H1 (cell line): ENCODE measurements at regions not wholly inside any gene's neighbourhood (a gene's known extent, or its start where the extent isn't known, plus 50 kb on each side); places are given as distances from the start of the nearest gene placed in this dataset.

Source experiments
- CTCF ChIA-PET: fragments of 300-600 bp; sonication (Branson Sonifier 250); formaldehyde crosslinking; loops from one replicate; lab custom pipeline; 2021; ENCODE audit not compliant: partially characterized antibody; lab: Charles Lee
- POLR2A ChIA-PET: fragments of 300-600 bp; sonication (Branson Sonifier 250); formaldehyde crosslinking; loops from one replicate; lab custom pipeline; 2021; ENCODE audit warnings: inconsistent platforms; ENCODE audit not compliant: partially characterized antibody; lab: Charles Lee
- DNase-seq, 2 experiments: peaks; one replicate each; pipeline versions ENCODE4 v3.0.0 to v3.0.0-alpha.2; 2010 to 2022; ENCODE audit warnings: low spot score in 2 of 2, low read depth in 1 of 2, mixed read lengths in 1 of 2
- FAIRE-seq: peaks from 2 replicates; lab custom pipeline; 2011; peaks lifted over from hg19 to GRCh38; lab: Jason Lieb, UNC
- H2AFZ ChIP-seq: 2 replicates; pipeline ENCODE4 v1.8.1; 2012; ENCODE audit warnings: low read length, inconsistent platforms
- H2AK5ac ChIP-seq: 2 replicates; pipeline ENCODE4 v1.6.1; 2013; ENCODE audit warnings: low read depth, low read length
- H2BK120ac ChIP-seq: replicated peaks from 2 replicates; pipeline ENCODE3; 2013; ENCODE audit warnings: low read depth, low read length, inconsistent platforms
- H2BK12ac ChIP-seq: 2 replicates; pipeline ENCODE4 v1.6.1; 2013; ENCODE audit warnings: low read depth, low read length
- H2BK15ac ChIP-seq: 2 replicates; pipeline ENCODE4 v1.6.1; 2013; ENCODE audit warnings: low read length
- H2BK20ac ChIP-seq: 2 replicates; pipeline ENCODE4 v1.6.1; 2013; ENCODE audit warnings: low read length
- H2BK5ac ChIP-seq: 2 replicates; pipeline ENCODE4 v1.6.1; 2013; ENCODE audit warnings: low read depth, low read length
- H3K14ac ChIP-seq: 2 replicates; pipeline ENCODE4 v1.6.1; 2013; ENCODE audit warnings: inconsistent platforms; ENCODE audit not compliant: insufficient read length
- H3K18ac ChIP-seq: 2 replicates; pipeline ENCODE4 v1.6.1; 2013; ENCODE audit warnings: low read length; ENCODE audit errors: extremely low read depth
- H3K23ac ChIP-seq: 2 replicates; pipeline ENCODE4 v1.6.1; 2013; ENCODE audit warnings: inconsistent platforms; ENCODE audit not compliant: insufficient read length
- H3K23me2 ChIP-seq: 2 replicates; pipeline ENCODE4 v1.6.1; 2013; ENCODE audit warnings: low read depth, low read length
- H3K27ac ChIP-seq: 2 replicates; pipeline ENCODE4 v1.6.1; 2011; ENCODE audit warnings: low read depth, low read length, inconsistent platforms
- H3K27me3 ChIP-seq, 4 experiments: replicated peaks in 1 of 4; 1 replicate in 1 of 4; 2 replicates in 3 of 4; pipeline versions ENCODE4 v1.6.1 to v1.8.1; 2011 to 2013; ENCODE audit warnings: low read length in 3 of 4, mild to moderate bottlenecking in 3 of 4, inconsistent platforms in 2 of 4, mixed read lengths in 2 of 4, moderate library complexity in 1 of 4; ENCODE audit not compliant: control insufficient read depth in 3 of 4, insufficient read depth in 3 of 4; ENCODE audit errors: extremely low read depth in 1 of 4
- H3K36me3 ChIP-seq, 4 experiments: 2 replicates each; pipeline versions ENCODE4 v1.6.1 to v1.8.1; 2011 to 2013; ENCODE audit warnings: mild to moderate bottlenecking in 4 of 4, low read length in 3 of 4, moderate library complexity in 2 of 4, control low read depth in 1 of 4, inconsistent platforms in 1 of 4; ENCODE audit not compliant: insufficient read depth in 4 of 4, control insufficient read depth in 2 of 4
- H3K4ac ChIP-seq: replicated peaks from 2 replicates; pipeline ENCODE3; 2013; ENCODE audit warnings: low read length, low read depth, mixed read lengths, inconsistent platforms; ENCODE audit not compliant: insufficient read length
- H3K4me1 ChIP-seq, 4 experiments: replicated peaks in 1 of 4; 1 replicate in 1 of 4; 2 replicates in 3 of 4; pipeline versions ENCODE4 v1.6.1 to v1.8.1; 2011 to 2013; ENCODE audit warnings: low read length in 3 of 4, inconsistent platforms in 2 of 4, mixed read lengths in 1 of 4; ENCODE audit not compliant: insufficient read depth in 4 of 4, control insufficient read depth in 3 of 4
- H3K4me2 ChIP-seq, 2 experiments: 2 replicates each; pipeline versions ENCODE4 v1.6.1 to v1.8.1; 2011 to 2013; ENCODE audit warnings: low read depth in 2 of 2, low read length in 2 of 2, control low read depth in 1 of 2, inconsistent platforms in 1 of 2, mild to moderate bottlenecking in 1 of 2; ENCODE audit not compliant: insufficient read depth in 1 of 2
- H3K4me3 ChIP-seq, 4 experiments: fragments of 200-600, 300-600 bp in 1 of 4; sonication (generic), shearing (Covaris generic), sonication (Bioruptor Twin) in 1 of 4; 2 replicates each; pipeline versions ENCODE4 v1.5.1 to v1.8.1; 2011 to 2016; ENCODE audit warnings: low read length in 4 of 4, low read depth in 3 of 4, control low read depth in 2 of 4, inconsistent platforms in 2 of 4, mild to moderate bottlenecking in 2 of 4, mixed read lengths in 1 of 4, moderate library complexity in 1 of 4; ENCODE audit not compliant: insufficient read depth in 2 of 4; ENCODE audit errors: extremely low read depth in 1 of 4
- H3K56ac ChIP-seq: replicated peaks from 2 replicates; pipeline ENCODE3; 2013; ENCODE audit warnings: low read depth, mild to moderate bottlenecking, mixed read lengths, low read length, inconsistent platforms; ENCODE audit not compliant: insufficient read length
- H3K79me1 ChIP-seq: 2 replicates; pipeline ENCODE4 v1.6.1; 2013; ENCODE audit warnings: low read depth, low read length, control low read depth
- H3K79me2 ChIP-seq, 2 experiments: 2 replicates each; pipeline versions ENCODE4 v1.6.1 to v1.8.1; 2012 to 2013; ENCODE audit warnings: low read length in 2 of 2, mild to moderate bottlenecking in 2 of 2, inconsistent platforms in 1 of 2; ENCODE audit not compliant: insufficient read depth in 2 of 2, control insufficient read depth in 1 of 2
- H3K9ac ChIP-seq, 4 experiments: replicated peaks in 1 of 4; 1 replicate in 1 of 4; 2 replicates in 3 of 4; pipeline versions ENCODE4 v1.6.1 to v1.8.1; 2011 to 2013; ENCODE audit warnings: low read depth in 3 of 4, low read length in 3 of 4, control low read depth in 2 of 4, mild to moderate bottlenecking in 2 of 4, moderate library complexity in 2 of 4, inconsistent platforms in 1 of 4; ENCODE audit errors: extremely low read depth in 1 of 4
- H3K9me3 ChIP-seq, 2 experiments: 2 replicates each; pipeline versions ENCODE4 v1.6.1 to v1.8.1; 2012 to 2013; ENCODE audit warnings: mild to moderate bottlenecking in 2 of 2, moderate library complexity in 2 of 2, control low read depth in 1 of 2, inconsistent platforms in 1 of 2, low read depth in 1 of 2, low read length in 1 of 2, mixed read lengths in 1 of 2; ENCODE audit not compliant: insufficient read depth in 2 of 2
- H4K20me1 ChIP-seq, 2 experiments: replicated peaks in 1 of 2; 2 replicates each; pipeline versions ENCODE3 to v1.8.1; 2011 to 2013; ENCODE audit warnings: inconsistent platforms in 2 of 2, low read length in 2 of 2, mild to moderate bottlenecking in 1 of 2; ENCODE audit not compliant: insufficient read depth in 2 of 2, control insufficient read depth in 1 of 2
- H4K5ac ChIP-seq: 2 replicates; pipeline ENCODE4 v1.6.1; 2013; ENCODE audit warnings: low read length, low read depth, mixed read lengths, inconsistent platforms; ENCODE audit not compliant: insufficient read length
- H4K8ac ChIP-seq: 2 replicates; pipeline ENCODE4 v1.8.0; 2013; ENCODE audit warnings: mild to moderate bottlenecking, moderate library complexity, low read length, inconsistent platforms; ENCODE audit not compliant: insufficient read depth; ENCODE audit errors: extremely low read depth
- H4K91ac ChIP-seq: replicated peaks from 2 replicates; pipeline ENCODE3; 2013; ENCODE audit warnings: low read length, mixed read lengths, inconsistent platforms; ENCODE audit not compliant: insufficient read length
- CBX5 ChIP-seq: fragments of 300-800, 300-1000 bp; sonication (generic); IDR thresholded peaks from 2 replicates; pipeline ENCODE4 v1.7.1; 2016; ENCODE audit warnings: antibody characterized with exemption, low read length, low read depth
- NANOG ChIP-seq: IDR thresholded peaks from 2 replicates; pipeline ENCODE4 v1.6.1; 2011; ENCODE audit warnings: low read length, low read depth, mild to moderate bottlenecking, inconsistent platforms; ENCODE audit not compliant: insufficient read depth, poor library complexity, severe bottlenecking
- WGBS, 2 experiments: shearing (Covaris generic) in 1 of 2; methylation state at CpG; one replicate each; pipeline versions ENCODE4 v1.1.6 to v1.1.7; 2013 to 2015; ENCODE audit warnings: low lambda C conversion rate in 2 of 2, mixed read lengths in 2 of 2, inconsistent platforms in 1 of 2, low coverage in 1 of 2, missing lambda C conversion rate in 1 of 2; ENCODE audit not compliant: insufficient replicate concordance in 2 of 2, insufficient coverage in 1 of 2, insufficient read length in 1 of 2; ENCODE audit errors: extremely low coverage in 1 of 2, missing lambda C conversion rate in 1 of 2; 5-methylcytosine and 5-hydroxymethylcytosine counted together
- TF ChIP-seq, protein P1 (sequence below), 3 experiments: IDR thresholded peaks; 1 replicate in 2 of 3; 2 replicates in 1 of 3; pipeline versions ENCODE4 v1.5.1 to v1.6.1; 2011; ENCODE audit warnings: low read length in 3 of 3, mild to moderate bottlenecking in 3 of 3, inconsistent platforms in 2 of 3, low read depth in 1 of 3, moderate library complexity in 1 of 3; ENCODE audit not compliant: insufficient read depth in 1 of 3; ENCODE audit errors: control extremely low read depth in 1 of 3

DNA sequence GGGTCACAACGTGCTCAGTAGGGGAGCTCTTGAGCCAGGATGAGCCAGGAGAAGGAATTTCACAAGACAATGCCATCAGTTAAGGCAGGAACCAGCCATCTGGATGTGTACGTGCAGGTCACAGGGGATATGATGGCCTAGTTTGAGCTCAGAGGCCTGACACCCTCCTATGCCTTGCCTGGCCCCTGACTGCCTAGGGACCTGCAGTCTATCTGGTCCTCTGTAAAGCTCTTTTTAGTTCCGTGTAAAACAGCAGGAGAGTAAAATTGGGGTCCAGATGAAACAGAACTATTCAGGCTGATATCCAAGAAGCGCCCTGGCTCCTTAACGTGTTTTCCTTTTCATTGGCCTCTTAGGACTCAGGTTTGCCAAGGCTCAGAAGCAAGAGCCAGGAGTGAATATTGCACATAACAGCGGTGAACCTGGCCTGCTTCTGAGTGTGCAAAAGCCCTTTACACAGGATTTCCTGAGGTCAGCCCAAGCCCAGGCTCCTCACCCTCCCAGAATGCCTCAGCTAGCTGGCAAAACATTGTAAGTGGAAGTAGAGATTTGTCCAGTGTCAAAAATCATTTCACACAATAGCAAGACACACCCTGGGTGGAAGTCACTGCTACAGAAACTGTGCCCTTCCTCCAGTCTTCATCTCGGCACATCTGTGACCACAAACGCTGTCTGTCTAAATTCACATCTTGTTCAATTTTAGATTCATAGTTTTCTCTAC lies 777.2 kb downstream of the UQCRFS1 start:
- H2AFZ ChIP-seq, result no peak overlapping the region
- 92% methylated on average over 8 of the region's 8 CpGs; no CpG with 5 or more reads in 1 of the 2 experiments for WGBS, 2 experiments
- H3K27ac ChIP-seq, result no peak overlapping the region
- H3K36me3 ChIP-seq, result peaks cover 0 to 4% (median 0%) of the 10 kb centered on the region in 4 experiments; a peak in 1 of 8 replicates
- H3K18ac ChIP-seq, result no peak overlapping the region
- ChIA-PET POLR2A (no interaction called here), CTCF (interaction anchor here (0.7 to 1.0 kb wide), 2 partner anchors 9 to 73 kb away, joined by 3 read pairs; no protein-coding TSS in a partner anchor)
- no peaks in the 10 kb centered on the region for H4K20me1 ChIP-seq
- no peak overlapping the region for H2BK20ac ChIP-seq
- no peak overlapping the region for H2BK15ac ChIP-seq
- no peaks in the 10 kb centered on the region for H3K79me1 ChIP-seq
- no peak overlapping the region for H3K56ac ChIP-seq
- H3K4ac ChIP-seq, result no peak overlapping the region
- H3K4me1 ChIP-seq, result peaks cover 0 to 9% (median 2%) of the 10 kb centered on the region in 4 experiments; a peak in 3 of 7 replicates
- no peak overlapping the region for H3K23ac ChIP-seq
- H4K8ac ChIP-seq, result no peak overlapping the region
- no peak overlapping the region for H2BK5ac ChIP-seq
- DNase-seq (no peak), FAIRE-seq (no peak)
- H3K4me3 ChIP-seq, result no peak overlapping the region
- no peak overlapping the region for H2AK5ac ChIP-seq
- no peak overlapping the region for H3K9ac ChIP-seq
- H2BK120ac ChIP-seq, result no peak overlapping the region
- peaks cover 16 to 20% of the 10 kb centered on the region in 2 experiments for H3K9me3 ChIP-seq
- H3K27me3 ChIP-seq, result no peaks in the 10 kb centered on the region
- H3K23me2 ChIP-seq, result no peaks in the 10 kb centered on the region
- no peaks in the 10 kb centered on the region for H3K79me2 ChIP-seq
- no peak overlapping the region for H3K4me2 ChIP-seq
- H4K91ac ChIP-seq, result no peak overlapping the region
- H2BK12ac ChIP-seq, result no peak overlapping the region
- H3K14ac ChIP-seq, result no peak overlapping the region
- no peak overlapping the region for H4K5ac ChIP-seq
- TF ChIP-seq, protein P1, sequence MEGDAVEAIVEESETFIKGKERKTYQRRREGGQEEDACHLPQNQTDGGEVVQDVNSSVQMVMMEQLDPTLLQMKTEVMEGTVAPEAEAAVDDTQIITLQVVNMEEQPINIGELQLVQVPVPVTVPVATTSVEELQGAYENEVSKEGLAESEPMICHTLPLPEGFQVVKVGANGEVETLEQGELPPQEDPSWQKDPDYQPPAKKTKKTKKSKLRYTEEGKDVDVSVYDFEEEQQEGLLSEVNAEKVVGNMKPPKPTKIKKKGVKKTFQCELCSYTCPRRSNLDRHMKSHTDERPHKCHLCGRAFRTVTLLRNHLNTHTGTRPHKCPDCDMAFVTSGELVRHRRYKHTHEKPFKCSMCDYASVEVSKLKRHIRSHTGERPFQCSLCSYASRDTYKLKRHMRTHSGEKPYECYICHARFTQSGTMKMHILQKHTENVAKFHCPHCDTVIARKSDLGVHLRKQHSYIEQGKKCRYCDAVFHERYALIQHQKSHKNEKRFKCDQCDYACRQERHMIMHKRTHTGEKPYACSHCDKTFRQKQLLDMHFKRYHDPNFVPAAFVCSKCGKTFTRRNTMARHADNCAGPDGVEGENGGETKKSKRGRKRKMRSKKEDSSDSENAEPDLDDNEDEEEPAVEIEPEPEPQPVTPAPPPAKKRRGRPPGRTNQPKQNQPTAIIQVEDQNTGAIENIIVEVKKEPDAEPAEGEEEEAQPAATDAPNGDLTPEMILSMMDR (IDR thresholded peaks at IDR 0.05; ENCODE audit: control extremely low read depth in 1 of 3, insufficient read depth in 1 of 3, low read depth in 1 of 3, low read length in 3 of 3), result no peak
- no peak for TF ChIP-seq NANOG
- no peak for TF ChIP-seq CBX5
